Esophagus squamous epithelium (tissue), 5 donors: ENCODE measurements at regions not wholly inside any gene's neighbourhood (a gene's known extent, or its start where the extent isn't known, plus 50 kb on each side); places are given as distances from the start of the nearest gene placed in this dataset.
"Not testable (repeated sequence)": the region's sequence is repeated elsewhere in the genome, so short reads cannot be mapped to it uniquely, and the experiment has no call there.

Experiments
- DNase-seq: peaks from one replicate; lab custom pipeline; 2025; lab: John Stamatoyannopoulos, UW
- H3K27ac ChIP-seq, 4 donors: fragments of 200-600 bp; sonication (generic); one replicate each; pipeline ENCODE4 v1.5.1; 2016 to 2019; ENCODE audit warnings: mild to moderate bottlenecking in 1 of 4
- H3K27me3 ChIP-seq, 4 donors: fragments of 200-600 bp; sonication (generic); 1 replicate in 3 of 4; 2 replicates in 1 of 4; pipeline versions ENCODE4 v1.5.1 to v1.6.0; 2017 to 2021; ENCODE audit warnings: antibody characterized with exemption in 1 of 4
- H3K36me3 ChIP-seq, 3 donors: fragments of 200-600 bp; sonication (generic); one replicate each; pipeline ENCODE4 v1.5.1; 2016 to 2019
- H3K4me1 ChIP-seq, 3 donors: fragments of 200-600 bp; sonication (generic); one replicate each; pipeline ENCODE4 v1.5.1; 2017 to 2019
- H3K4me3 ChIP-seq, 4 donors: fragments of 200-600 bp; sonication (generic); 1 replicate in 3 of 4; 2 replicates in 1 of 4; pipeline ENCODE4 v1.5.1; 2016 to 2019; ENCODE audit warnings: mild to moderate bottlenecking in 2 of 4, moderate library complexity in 1 of 4
- H3K9me3 ChIP-seq, 3 donors: fragments of 200-600 bp; sonication (generic); one replicate each; pipeline ENCODE4 v1.5.1; 2016 to 2019
- POLR2A ChIP-seq, 4 donors: fragments of 450-650 bp; IDR thresholded peaks; one replicate each; pipeline ENCODE4 v1.6.1; 2017; ENCODE audit warnings: antibody characterized with exemption in 4 of 4, mild to moderate bottlenecking in 4 of 4, moderate library complexity in 3 of 4
- WGBS, 2 donors: methylation state at CpG; one replicate each; pipeline ENCODE4 v1.1.5; 2018; 5-methylcytosine and 5-hydroxymethylcytosine counted together
- intact Hi-C: fragments of 100-400 bp; cut with DNase I; formaldehyde crosslinking; loops from one replicate; pipeline ENCODE4 v1.15.0; 2022
- TF ChIP-seq, protein P1 (sequence below), 6 experiments: fragments of 450-650 bp in 4 of 6; fragments of 200-600 bp in 2 of 6; sonication (generic) in 2 of 6; IDR thresholded peaks; one replicate each; pipeline ENCODE4 v1.5.1; 2016 to 2019; ENCODE audit warnings: antibody characterized with exemption in 6 of 6, mild to moderate bottlenecking in 4 of 6, moderate library complexity in 4 of 6
- donor health status: DM: yes; HTN: yes; CAD: no.

GRCh38 chr2:101645886-101646285, 51.6 kb upstream of the MAP4K4 start:
- H3K4me3 ChIP-seq, H3K4me1 ChIP-seq, H3K27me3 ChIP-seq, H3K36me3 ChIP-seq, intact Hi-C loops, DNase-seq, H3K27ac ChIP-seq, H3K9me3 ChIP-seq: not testable (repeated sequence)
- 93 to 99% methylated on average over 7 of the region's 7 CpGs for WGBS, 2 donors

DNA sequence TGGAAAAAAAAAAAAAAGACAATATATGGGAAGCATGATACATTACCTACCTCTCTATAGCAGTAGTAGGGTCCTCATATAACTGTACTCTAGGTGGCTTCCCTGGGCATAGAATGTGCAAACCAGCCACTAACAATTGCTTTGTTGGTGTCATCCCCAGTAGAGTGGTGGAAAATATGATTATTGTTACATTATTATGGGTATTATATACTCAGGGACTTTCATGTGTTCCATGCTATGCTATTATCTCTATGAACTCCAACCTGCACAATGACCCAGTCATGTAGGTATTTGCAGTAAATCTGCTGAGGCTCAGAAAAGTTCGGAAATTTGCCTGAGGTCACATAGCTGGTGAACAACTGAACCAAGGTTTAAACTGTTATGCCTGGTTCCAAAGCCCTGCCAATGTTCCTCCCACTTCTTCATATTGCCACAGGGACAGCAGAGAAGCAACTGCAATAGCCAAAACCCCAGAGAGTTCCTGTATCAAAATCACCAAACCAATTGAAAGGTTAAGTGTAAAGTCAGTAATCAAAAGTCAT, 52.6 kb upstream of the MAP4K4 start:
- Histone ChIP-seq H3K4me1 (no peaks in the 10 kb centered on the region), H3K27ac (no peak overlapping the region), H3K4me3 (no peak overlapping the region), H3K9me3 (no peaks in the 10 kb centered on the region), H3K36me3 (no peaks in the 10 kb centered on the region), H3K27me3 (no peaks in the 10 kb centered on the region)
- 50 to 56% methylated on average over 1 of the region's 1 CpG for WGBS, 2 donors
- no peak for TF ChIP-seq POLR2A (IDR thresholded peaks at IDR 0.05)
- TF ChIP-seq, protein P1, sequence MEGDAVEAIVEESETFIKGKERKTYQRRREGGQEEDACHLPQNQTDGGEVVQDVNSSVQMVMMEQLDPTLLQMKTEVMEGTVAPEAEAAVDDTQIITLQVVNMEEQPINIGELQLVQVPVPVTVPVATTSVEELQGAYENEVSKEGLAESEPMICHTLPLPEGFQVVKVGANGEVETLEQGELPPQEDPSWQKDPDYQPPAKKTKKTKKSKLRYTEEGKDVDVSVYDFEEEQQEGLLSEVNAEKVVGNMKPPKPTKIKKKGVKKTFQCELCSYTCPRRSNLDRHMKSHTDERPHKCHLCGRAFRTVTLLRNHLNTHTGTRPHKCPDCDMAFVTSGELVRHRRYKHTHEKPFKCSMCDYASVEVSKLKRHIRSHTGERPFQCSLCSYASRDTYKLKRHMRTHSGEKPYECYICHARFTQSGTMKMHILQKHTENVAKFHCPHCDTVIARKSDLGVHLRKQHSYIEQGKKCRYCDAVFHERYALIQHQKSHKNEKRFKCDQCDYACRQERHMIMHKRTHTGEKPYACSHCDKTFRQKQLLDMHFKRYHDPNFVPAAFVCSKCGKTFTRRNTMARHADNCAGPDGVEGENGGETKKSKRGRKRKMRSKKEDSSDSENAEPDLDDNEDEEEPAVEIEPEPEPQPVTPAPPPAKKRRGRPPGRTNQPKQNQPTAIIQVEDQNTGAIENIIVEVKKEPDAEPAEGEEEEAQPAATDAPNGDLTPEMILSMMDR (IDR thresholded peaks at IDR 0.05), result no peak
- intact Hi-C loops, result no loop called here
- no peak for DNase-seq

- Histone ChIP-seq H3K27me3 (no peaks in the 10 kb centered on the region), H3K9me3 (no peaks in the 10 kb centered on the region), H3K4me1 (no peaks in the 10 kb centered on the region), H3K36me3 (no peaks in the 10 kb centered on the region), H3K27ac (no peak overlapping the region), H3K4me3 (no peak overlapping the region)
- TF ChIP-seq, protein P1 (IDR thresholded peaks at IDR 0.05), result no peak
- no peak for TF ChIP-seq POLR2A (IDR thresholded peaks at IDR 0.05)
- WGBS, 2 donors, result 76 to 78% methylated on average over 1 of the region's 1 CpG
- DNase-seq, result no peak
- intact Hi-C loops, result no loop called here
Observed at GRCh38 chr2:101643004-101643524, 54.4 kb upstream of the MAP4K4 start.

DNA sequence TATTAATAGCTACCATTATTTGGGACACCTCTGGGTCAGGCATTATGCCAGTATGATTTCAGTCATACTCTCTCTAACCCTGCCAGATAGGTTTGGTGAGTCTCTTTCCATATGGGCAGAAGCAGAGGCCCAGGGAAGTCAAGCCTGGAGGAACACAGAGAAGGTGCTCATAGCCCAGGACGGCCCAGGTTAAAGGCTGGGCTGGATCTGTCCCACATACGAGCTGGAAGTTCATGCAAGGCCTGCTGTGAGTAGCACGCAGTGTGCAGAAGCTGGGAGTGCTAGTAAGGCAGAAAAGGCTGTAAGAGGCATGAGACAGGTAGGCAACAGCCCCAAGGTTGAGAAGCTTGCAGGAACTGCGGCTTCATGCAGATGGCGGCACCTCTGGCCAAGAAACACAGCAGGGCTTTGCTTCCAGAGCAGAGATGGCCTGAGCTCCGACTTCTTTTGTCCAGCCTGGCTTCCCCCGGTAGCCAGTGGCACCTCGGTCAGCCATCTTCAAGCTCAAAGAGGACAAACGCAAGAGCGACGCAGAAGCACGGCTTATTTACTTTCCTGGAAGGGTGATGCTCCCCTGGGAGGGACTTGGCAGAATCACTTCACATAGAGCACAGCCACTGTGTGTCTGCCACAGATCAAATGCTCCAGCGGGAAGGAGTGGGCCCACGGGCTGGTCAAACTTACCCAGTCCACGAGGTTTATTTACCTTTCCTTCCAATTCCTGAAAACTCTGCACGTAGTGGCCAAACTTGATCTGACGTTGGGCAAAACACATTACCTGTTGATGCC, 58.5 kb upstream of the MAP4K4 start:
- no peaks in the 10 kb centered on the region for H3K9me3 ChIP-seq
- WGBS, 2 donors, result 79 to 84% methylated on average over 9 to 15 of the region's 17 CpGs
- H3K27me3 ChIP-seq, result no peaks in the 10 kb centered on the region
- DNase-seq, result no peak
- no peaks in the 10 kb centered on the region for H3K4me1 ChIP-seq
- H3K4me3 ChIP-seq, result no peak overlapping the region
- intact Hi-C loops, result no loop called here
- TF ChIP-seq POLR2A (IDR thresholded peaks at IDR 0.05), result no peak
- TF ChIP-seq, protein P1 (IDR thresholded peaks at IDR 0.05), result no peak
- H3K27ac ChIP-seq, result no peak overlapping the region
- H3K36me3 ChIP-seq, result no peaks in the 10 kb centered on the region

GRCh38 chr2:101638181-101638711, 59.3 kb upstream of the MAP4K4 start:
- WGBS, 2 donors, result 61 to 66% methylated on average over 9 to 11 of the region's 12 CpGs
- no peak overlapping the region for H3K27ac ChIP-seq
- intact Hi-C loops, result no loop called here
- H3K4me1 ChIP-seq, result no peaks in the 10 kb centered on the region
- H3K9me3 ChIP-seq, result no peaks in the 10 kb centered on the region
- DNase-seq, result no peak
- H3K36me3 ChIP-seq, result no peaks in the 10 kb centered on the region
- TF ChIP-seq, protein P1 (IDR thresholded peaks at IDR 0.05), result no peak
- TF ChIP-seq POLR2A (IDR thresholded peaks at IDR 0.05), result no peak
- H3K27me3 ChIP-seq, result no peaks in the 10 kb centered on the region
- no peak overlapping the region for H3K4me3 ChIP-seq
